HL-60 (cell line): ENCODE measurements at regions not wholly inside any gene's neighbourhood (a gene's known extent, or its start where the extent isn't known, plus 50 kb on each side); places are given as distances from the start of the nearest gene placed in this dataset.

Experiments used
- DNase-seq, 2 experiments: peaks; one replicate each; pipeline ENCODE4 v3.0.0-alpha.2; 2010 to 2020; ENCODE audit warnings: low read depth in 1 of 2, low spot score in 1 of 2
- H3K27ac ChIP-seq: fragments of 250-450 bp; sonication (Bioruptor Pico); replicated peaks from 2 replicates; pipeline ENCODE4 v1.5.1; 2020; ENCODE audit warnings: mild to moderate bottlenecking, moderate library complexity
- H3K27me3 ChIP-seq: fragments of 250-450 bp; sonication (Bioruptor Pico); 2 replicates; pipeline ENCODE4 v1.5.1; 2021; ENCODE audit warnings: mild to moderate bottlenecking, moderate library complexity; ENCODE audit not compliant: insufficient read depth, poor library complexity, severe bottlenecking
- H3K4me3 ChIP-seq: replicated peaks from 2 replicates; pipeline ENCODE4 v1.5.1; 2011; ENCODE audit warnings: mild to moderate bottlenecking, control low read depth, low read length; ENCODE audit not compliant: insufficient read depth
- GABPA ChIP-seq: IDR thresholded peaks from 2 replicates; pipeline ENCODE4 v1.6.1; 2012; ENCODE audit warnings: low read depth
- POLR2AphosphoS5 ChIP-seq: IDR thresholded peaks from 2 replicates; pipeline ENCODE4 v1.6.1; 2012; ENCODE audit warnings: low read depth
- SPI1 ChIP-seq: IDR thresholded peaks from 2 replicates; pipeline ENCODE4 v1.6.1; 2012; ENCODE audit warnings: low read depth, mild to moderate bottlenecking, borderline replicate concordance
- TF ChIP-seq, protein P1 (sequence below): IDR thresholded peaks from one replicate; pipeline ENCODE4 v1.5.1; 2011; ENCODE audit warnings: low read length, control low read depth, inconsistent platforms; ENCODE audit not compliant: insufficient read depth
- TF ChIP-seq, protein P2 (sequence below): IDR thresholded peaks from 2 replicates; pipeline ENCODE4 v1.6.1; 2012; ENCODE audit warnings: low read depth; ENCODE audit not compliant: insufficient replicate concordance

- Histone ChIP-seq H3K4me3 (no peak overlapping the region), H3K27ac (no peak overlapping the region), H3K27me3 (no peaks in the 10 kb centered on the region)
- DNase-seq, result no peak
- TF ChIP-seq SPI1 (no peak), POLR2AphosphoS5 (no peak), GABPA (no peak)
- TF ChIP-seq, protein P1, sequence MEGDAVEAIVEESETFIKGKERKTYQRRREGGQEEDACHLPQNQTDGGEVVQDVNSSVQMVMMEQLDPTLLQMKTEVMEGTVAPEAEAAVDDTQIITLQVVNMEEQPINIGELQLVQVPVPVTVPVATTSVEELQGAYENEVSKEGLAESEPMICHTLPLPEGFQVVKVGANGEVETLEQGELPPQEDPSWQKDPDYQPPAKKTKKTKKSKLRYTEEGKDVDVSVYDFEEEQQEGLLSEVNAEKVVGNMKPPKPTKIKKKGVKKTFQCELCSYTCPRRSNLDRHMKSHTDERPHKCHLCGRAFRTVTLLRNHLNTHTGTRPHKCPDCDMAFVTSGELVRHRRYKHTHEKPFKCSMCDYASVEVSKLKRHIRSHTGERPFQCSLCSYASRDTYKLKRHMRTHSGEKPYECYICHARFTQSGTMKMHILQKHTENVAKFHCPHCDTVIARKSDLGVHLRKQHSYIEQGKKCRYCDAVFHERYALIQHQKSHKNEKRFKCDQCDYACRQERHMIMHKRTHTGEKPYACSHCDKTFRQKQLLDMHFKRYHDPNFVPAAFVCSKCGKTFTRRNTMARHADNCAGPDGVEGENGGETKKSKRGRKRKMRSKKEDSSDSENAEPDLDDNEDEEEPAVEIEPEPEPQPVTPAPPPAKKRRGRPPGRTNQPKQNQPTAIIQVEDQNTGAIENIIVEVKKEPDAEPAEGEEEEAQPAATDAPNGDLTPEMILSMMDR, result no peak
- TF ChIP-seq, protein P2, sequence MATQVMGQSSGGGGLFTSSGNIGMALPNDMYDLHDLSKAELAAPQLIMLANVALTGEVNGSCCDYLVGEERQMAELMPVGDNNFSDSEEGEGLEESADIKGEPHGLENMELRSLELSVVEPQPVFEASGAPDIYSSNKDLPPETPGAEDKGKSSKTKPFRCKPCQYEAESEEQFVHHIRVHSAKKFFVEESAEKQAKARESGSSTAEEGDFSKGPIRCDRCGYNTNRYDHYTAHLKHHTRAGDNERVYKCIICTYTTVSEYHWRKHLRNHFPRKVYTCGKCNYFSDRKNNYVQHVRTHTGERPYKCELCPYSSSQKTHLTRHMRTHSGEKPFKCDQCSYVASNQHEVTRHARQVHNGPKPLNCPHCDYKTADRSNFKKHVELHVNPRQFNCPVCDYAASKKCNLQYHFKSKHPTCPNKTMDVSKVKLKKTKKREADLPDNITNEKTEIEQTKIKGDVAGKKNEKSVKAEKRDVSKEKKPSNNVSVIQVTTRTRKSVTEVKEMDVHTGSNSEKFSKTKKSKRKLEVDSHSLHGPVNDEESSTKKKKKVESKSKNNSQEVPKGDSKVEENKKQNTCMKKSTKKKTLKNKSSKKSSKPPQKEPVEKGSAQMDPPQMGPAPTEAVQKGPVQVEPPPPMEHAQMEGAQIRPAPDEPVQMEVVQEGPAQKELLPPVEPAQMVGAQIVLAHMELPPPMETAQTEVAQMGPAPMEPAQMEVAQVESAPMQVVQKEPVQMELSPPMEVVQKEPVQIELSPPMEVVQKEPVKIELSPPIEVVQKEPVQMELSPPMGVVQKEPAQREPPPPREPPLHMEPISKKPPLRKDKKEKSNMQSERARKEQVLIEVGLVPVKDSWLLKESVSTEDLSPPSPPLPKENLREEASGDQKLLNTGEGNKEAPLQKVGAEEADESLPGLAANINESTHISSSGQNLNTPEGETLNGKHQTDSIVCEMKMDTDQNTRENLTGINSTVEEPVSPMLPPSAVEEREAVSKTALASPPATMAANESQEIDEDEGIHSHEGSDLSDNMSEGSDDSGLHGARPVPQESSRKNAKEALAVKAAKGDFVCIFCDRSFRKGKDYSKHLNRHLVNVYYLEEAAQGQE, result no peak
Observed at GRCh38 chr7:41874201-41874785, 171.4 kb upstream of the INHBA start.

- Histone ChIP-seq H3K4me3 (no peak overlapping the region), H3K27me3 (no peaks in the 10 kb centered on the region), H3K27ac (no peak overlapping the region)
- TF ChIP-seq, protein P2, result no peak
- TF ChIP-seq GABPA (no peak), SPI1 (no peak), POLR2AphosphoS5 (no peak)
- TF ChIP-seq, protein P1, result no peak
- no peak for DNase-seq
Observed at GRCh38 chr7:41873741-41874140, 170.9 kb upstream of the INHBA start.

DNA sequence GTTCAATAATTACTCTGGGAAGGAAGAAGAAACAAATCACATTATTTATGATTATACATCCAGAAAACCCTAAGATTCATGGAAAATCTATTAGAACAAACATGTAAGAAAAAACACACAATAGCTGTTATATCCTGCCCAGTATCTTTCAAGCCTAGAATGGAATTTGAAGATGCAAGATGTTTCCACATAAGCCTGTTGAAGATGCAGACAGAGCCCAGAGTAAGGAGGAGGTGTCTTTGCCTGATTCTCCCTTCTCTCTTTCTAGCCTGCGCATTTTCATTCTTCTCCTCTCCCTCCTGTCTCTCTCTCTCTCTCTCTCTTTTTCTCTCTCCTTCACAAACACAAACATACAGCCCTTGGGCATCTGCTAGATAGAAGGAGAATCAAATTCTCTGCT, 170.1 kb upstream of the INHBA start:
- Histone ChIP-seq H3K27me3 (no peaks in the 10 kb centered on the region), H3K4me3 (no peak overlapping the region), H3K27ac (no peak overlapping the region)

More for the DNA sequence above, 170.1 kb upstream of the INHBA start:
- DNase-seq, result no peak
- TF ChIP-seq, protein P2, result no peak
- TF ChIP-seq SPI1 (no peak), GABPA (no peak), POLR2AphosphoS5 (no peak)
- TF ChIP-seq, protein P1, result no peak
